AG04450 (cell line): ENCODE measurements at regions not wholly inside any gene's neighbourhood (a gene's known extent, or its start where the extent isn't known, plus 50 kb on each side); places are given as distances from the start of the nearest gene placed in this dataset.
"Not testable (repeated sequence)": the region's sequence is repeated elsewhere in the genome, so short reads cannot be mapped to it uniquely, and the experiment has no call there.

Source experiments
- CTCF ChIA-PET: fragments of 300-600, 350-600 bp; formaldehyde crosslinking; extraction: SDS; loops from one replicate; lab custom pipeline; 2022; ENCODE audit warnings: antibody characterized with exemption, inconsistent platforms; lab: Charles Lee
- POLR2A ChIA-PET: fragments of 350-600 bp; formaldehyde crosslinking; extraction: SDS; loops from one replicate; lab custom pipeline; 2021; ENCODE audit warnings: antibody characterized with exemption, inconsistent platforms; lab: Yijun Ruan, JAX
- DNase-seq: peaks from one replicate; pipeline ENCODE4 v3.0.0-alpha.2; 2011; ENCODE audit warnings: low read depth, low spot score
- H3K27ac ChIP-seq: one replicate; pipeline ENCODE4 v1.5.1; 2012; ENCODE audit warnings: low read depth, low read length, control low read depth
- H3K27me3 ChIP-seq: one replicate; pipeline ENCODE4 v1.6.0; 2012; ENCODE audit warnings: low read length; ENCODE audit not compliant: control insufficient read depth, insufficient read depth
- H3K4me3 ChIP-seq: 2 replicates; pipeline ENCODE4 v1.5.1; 2011; ENCODE audit warnings: mild to moderate bottlenecking, low read depth, low read length, control low read depth
- H3K9me3 ChIP-seq: 2 replicates; pipeline ENCODE4 v1.5.1; 2012; ENCODE audit warnings: low read length; ENCODE audit not compliant: control insufficient read depth, insufficient read depth
- CTCF ChIP-seq: IDR thresholded peaks from 2 replicates; pipeline ENCODE4 v1.5.1; 2011; ENCODE audit warnings: low read depth, low read length, control low read depth, inconsistent platforms

GRCh38 chrX:3178329-3178728 lies 137.1 kb downstream of the ARSF start:
- no peaks in the 10 kb centered on the region for H3K27me3 ChIP-seq
- H3K27ac ChIP-seq: no peak overlapping the region
- TF ChIP-seq CTCF: no peak
- H3K9me3 ChIP-seq: no peaks in the 10 kb centered on the region
- no peak for DNase-seq
- no peak overlapping the region for H3K4me3 ChIP-seq
- CTCF ChIA-PET: no interaction called here
- POLR2A ChIA-PET: no interaction called here

- H3K27ac ChIP-seq: no peak overlapping the region
- H3K4me3 ChIP-seq: no peak overlapping the region
- no peaks in the 10 kb centered on the region for H3K9me3 ChIP-seq
- no peak for DNase-seq
- ChIA-PET POLR2A (no interaction called here), CTCF (no interaction called here)
- no peaks in the 10 kb centered on the region for H3K27me3 ChIP-seq
- no peak for TF ChIP-seq CTCF
Observed at GRCh38 chrX:3177851-3178250, 136.6 kb downstream of the ARSF start.

GRCh38 chrX:3176439-3176820 lies 135.2 kb downstream of the ARSF start:
- peak overlapping the region; percentile 84 for H3K27ac ChIP-seq
- TF ChIP-seq CTCF: no peak
- no peak overlapping the region for H3K4me3 ChIP-seq
- H3K9me3 ChIP-seq: no peaks in the 10 kb centered on the region
- POLR2A ChIA-PET: no interaction called here
- no peak for DNase-seq
- no peaks in the 10 kb centered on the region for H3K27me3 ChIP-seq
- CTCF ChIA-PET: no interaction called here

DNA sequence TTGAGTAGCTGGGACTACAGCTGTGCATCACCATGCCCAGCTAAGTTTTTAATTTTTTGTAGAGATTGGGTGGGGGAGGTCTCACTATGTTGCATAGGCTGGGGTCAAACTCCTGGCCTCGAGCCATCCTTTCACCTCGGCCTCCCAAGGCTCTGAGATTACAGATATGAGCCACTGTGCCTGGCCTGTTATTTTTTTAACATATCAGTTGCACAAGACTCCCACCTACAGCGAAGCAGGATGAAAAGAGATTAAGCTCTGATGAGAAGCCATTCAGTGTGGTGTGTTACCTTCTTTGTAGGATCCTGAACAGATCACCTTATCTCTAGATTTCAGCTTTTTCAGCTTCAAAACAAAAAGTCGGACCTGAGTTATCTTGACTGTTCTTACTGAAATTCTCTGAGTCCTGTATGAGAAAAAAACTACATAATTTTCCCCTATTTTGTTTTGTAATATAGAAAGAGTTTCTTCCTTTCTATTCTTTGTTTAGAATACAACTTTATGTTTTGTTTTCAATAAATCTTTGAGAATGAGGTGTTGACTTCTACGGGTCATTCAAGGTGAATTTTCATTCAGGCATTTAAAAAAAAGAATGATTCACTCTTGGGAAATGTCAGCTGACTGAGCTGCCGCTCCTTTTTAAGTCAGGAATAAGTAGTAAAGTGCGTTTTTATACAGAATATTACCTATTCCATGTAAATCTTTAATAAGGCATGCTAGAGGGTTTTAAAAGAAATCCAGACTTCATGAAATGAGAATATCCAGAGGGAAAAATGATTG lies 134.6 kb downstream of the ARSF start:
- H3K27me3 ChIP-seq: no peaks in the 10 kb centered on the region
- ChIA-PET CTCF (no interaction called here), POLR2A (interaction anchor here (1.0 kb wide), 1 partner anchor 9 kb away, joined by 4 read pairs; no protein-coding TSS in a partner anchor)
- no peak for TF ChIP-seq CTCF
- H3K27ac ChIP-seq: peak overlapping the region; percentile 68
- H3K4me3 ChIP-seq: no peak overlapping the region
- no peaks in the 10 kb centered on the region for H3K9me3 ChIP-seq
- DNase-seq: no peak

GRCh38 chrX:3172156-3172555 lies 130.9 kb downstream of the ARSF start:
- H3K27me3 ChIP-seq, CTCF ChIA-PET, DNase-seq, H3K27ac ChIP-seq, H3K4me3 ChIP-seq, POLR2A ChIA-PET, H3K9me3 ChIP-seq: not testable (repeated sequence)
